Hepatocyte (in vitro differentiated cells): ENCODE measurements at regions not wholly inside any gene's neighbourhood (a gene's known extent, or its start where the extent isn't known, plus 50 kb on each side); places are given as distances from the start of the nearest gene placed in this dataset.

Experiments used
- CTCF ChIP-seq: fragments of 200-600 bp; sonication (generic); IDR thresholded peaks from 2 replicates; pipeline ENCODE4 v1.5.1; 2016; ENCODE audit warnings: antibody characterized with exemption, mild to moderate bottlenecking; ENCODE audit not compliant: poor library complexity
- EZH2 ChIP-seq: fragments of 200-600 bp; sonication (generic); IDR thresholded peaks from 2 replicates; pipeline ENCODE4 v1.6.1; 2016; ENCODE audit warnings: antibody characterized with exemption, mild to moderate bottlenecking, borderline replicate concordance
- EZH2phosphoT487 ChIP-seq: fragments of 200-600 bp; sonication (generic); IDR thresholded peaks from one replicate; pipeline ENCODE4 v1.6.1; 2018; ENCODE audit warnings: antibody characterized with exemption, mild to moderate bottlenecking, low read depth, moderate library complexity; ENCODE audit not compliant: unreplicated experiment, severe bottlenecking

- TF ChIP-seq CTCF (no peak), EZH2 (no peak), EZH2phosphoT487 (no peak)
Observed at GRCh38 chr12:126899926-126900792, 1366.8 kb upstream of the TMEM132C start.
